RWPE2 (cell line): ENCODE measurements at regions not wholly inside any gene's neighbourhood (a gene's known extent, or its start where the extent isn't known, plus 50 kb on each side); places are given as distances from the start of the nearest gene placed in this dataset.

Experiments used
- ATAC-seq: fragments of 200-7000 bp; cut with Tn5 transposase; 3 replicates; pipeline ENCODE4 v1.9.1; 2021; ENCODE audit warnings: low read depth
- DNase-seq: peaks from one replicate; pipeline ENCODE4 v3.0.0-alpha.2; 2020; ENCODE audit warnings: low spot score
- H3K27ac ChIP-seq: fragments of 450-650 bp; 2 replicates; pipeline ENCODE4 v1.5.1; 2017; ENCODE audit warnings: mild to moderate bottlenecking; ENCODE audit not compliant: poor library complexity, severe bottlenecking
- H3K27me3 ChIP-seq: fragments of 250-450 bp; sonication (Bioruptor Pico); 2 replicates; pipeline ENCODE4 v1.5.1; 2021; ENCODE audit warnings: mild to moderate bottlenecking, moderate library complexity; ENCODE audit not compliant: insufficient read depth, poor library complexity, severe bottlenecking
- H3K36me3 ChIP-seq: fragments of 250-450 bp; sonication (Bioruptor Pico); 2 replicates; pipeline ENCODE4 v1.5.1; 2020; ENCODE audit warnings: low read depth, mild to moderate bottlenecking, moderate library complexity
- H3K4me1 ChIP-seq: fragments of 250-450 bp; sonication (Bioruptor Pico); 2 replicates; pipeline ENCODE4 v1.5.1; 2021; ENCODE audit warnings: mild to moderate bottlenecking, moderate library complexity; ENCODE audit not compliant: insufficient read depth, poor library complexity, severe bottlenecking
- H3K4me3 ChIP-seq: fragments of 250-450 bp; sonication (Bioruptor Pico); 2 replicates; pipeline ENCODE4 v1.5.1; 2021; ENCODE audit warnings: mild to moderate bottlenecking, moderate library complexity; ENCODE audit not compliant: severe bottlenecking
- H3K9me3 ChIP-seq: fragments of 250-450 bp; sonication (Bioruptor Pico); 2 replicates; pipeline ENCODE4 v1.5.1; 2021; ENCODE audit warnings: mild to moderate bottlenecking, moderate library complexity; ENCODE audit not compliant: severe bottlenecking
- TF ChIP-seq, protein P1 (sequence below): fragments of 450-650 bp; IDR thresholded peaks from one replicate; pipeline ENCODE4 v1.5.1; 2017; ENCODE audit warnings: mild to moderate bottlenecking, moderate library complexity; ENCODE audit not compliant: poor library complexity, severe bottlenecking

DNA sequence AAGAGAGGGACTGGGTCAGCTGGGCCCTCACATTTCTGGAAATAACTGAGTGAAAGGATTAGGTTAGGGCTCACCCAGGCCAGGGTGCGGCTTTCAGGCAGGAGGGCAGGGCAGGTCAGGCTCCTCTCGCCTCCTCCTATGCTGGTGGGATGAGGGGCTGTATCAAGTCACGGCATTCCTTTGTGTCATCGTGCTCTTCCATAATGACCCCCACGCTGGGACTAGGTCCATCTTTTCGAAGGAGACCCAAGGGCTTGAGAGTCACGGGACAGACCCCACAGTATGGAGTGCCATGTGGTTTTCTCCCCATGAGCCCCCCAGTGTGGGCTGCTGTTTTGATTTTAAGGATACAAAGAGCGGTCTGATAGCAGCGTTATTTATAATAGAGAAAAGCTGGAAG lies 137.8 kb upstream of the COPS8 start:
- TF ChIP-seq, protein P1, sequence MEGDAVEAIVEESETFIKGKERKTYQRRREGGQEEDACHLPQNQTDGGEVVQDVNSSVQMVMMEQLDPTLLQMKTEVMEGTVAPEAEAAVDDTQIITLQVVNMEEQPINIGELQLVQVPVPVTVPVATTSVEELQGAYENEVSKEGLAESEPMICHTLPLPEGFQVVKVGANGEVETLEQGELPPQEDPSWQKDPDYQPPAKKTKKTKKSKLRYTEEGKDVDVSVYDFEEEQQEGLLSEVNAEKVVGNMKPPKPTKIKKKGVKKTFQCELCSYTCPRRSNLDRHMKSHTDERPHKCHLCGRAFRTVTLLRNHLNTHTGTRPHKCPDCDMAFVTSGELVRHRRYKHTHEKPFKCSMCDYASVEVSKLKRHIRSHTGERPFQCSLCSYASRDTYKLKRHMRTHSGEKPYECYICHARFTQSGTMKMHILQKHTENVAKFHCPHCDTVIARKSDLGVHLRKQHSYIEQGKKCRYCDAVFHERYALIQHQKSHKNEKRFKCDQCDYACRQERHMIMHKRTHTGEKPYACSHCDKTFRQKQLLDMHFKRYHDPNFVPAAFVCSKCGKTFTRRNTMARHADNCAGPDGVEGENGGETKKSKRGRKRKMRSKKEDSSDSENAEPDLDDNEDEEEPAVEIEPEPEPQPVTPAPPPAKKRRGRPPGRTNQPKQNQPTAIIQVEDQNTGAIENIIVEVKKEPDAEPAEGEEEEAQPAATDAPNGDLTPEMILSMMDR = no peak
- Histone ChIP-seq H3K36me3 (no peaks in the 10 kb centered on the region), H3K9me3 (no peaks in the 10 kb centered on the region), H3K27ac (no peak overlapping the region), H3K4me1 (no peaks in the 10 kb centered on the region), H3K4me3 (no peak overlapping the region), H3K27me3 (no peaks in the 10 kb centered on the region)
- ATAC-seq = no peak
- no peak for DNase-seq

- TF ChIP-seq, protein P1 = no peak
Observed at GRCh38 chr2:236949089-236949905, 136.4 kb upstream of the COPS8 start.

DNA sequence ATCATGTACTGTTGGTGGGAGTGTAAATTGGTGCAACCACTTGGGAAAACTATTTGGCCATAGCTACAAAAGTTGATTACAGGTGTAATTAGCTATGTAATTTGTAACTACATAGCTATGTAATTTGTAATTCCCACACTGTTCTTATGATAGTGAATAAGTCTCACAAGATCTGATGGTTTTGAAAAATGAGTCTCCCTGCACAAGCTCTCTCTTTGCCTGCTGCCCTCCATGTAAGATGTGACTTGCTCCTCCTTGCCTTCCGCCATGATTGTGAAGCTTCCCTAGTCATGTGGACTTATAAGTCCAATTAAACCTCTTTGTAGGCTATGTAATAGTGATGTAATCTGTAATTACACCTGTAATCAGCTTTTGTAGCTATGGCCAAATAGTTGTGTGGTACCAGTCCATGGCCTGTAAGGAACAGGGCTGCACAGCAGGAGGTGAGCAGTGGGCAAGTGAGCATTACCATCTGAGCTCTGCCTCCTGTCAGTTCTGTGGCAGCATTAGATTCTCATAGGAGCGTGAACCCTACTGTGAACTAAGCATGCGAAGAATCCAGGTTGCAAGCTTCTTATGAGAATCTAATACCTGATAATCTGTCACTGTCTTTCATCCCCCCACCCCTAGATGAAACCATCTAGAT lies 133.7 kb upstream of the COPS8 start:
- Histone ChIP-seq H3K27ac (no peak overlapping the region), H3K36me3 (no peaks in the 10 kb centered on the region), H3K4me1 (no peaks in the 10 kb centered on the region), H3K9me3 (no peaks in the 10 kb centered on the region), H3K27me3 (no peaks in the 10 kb centered on the region), H3K4me3 (no peak overlapping the region)
- ATAC-seq (no peak), DNase-seq (no peak)
- TF ChIP-seq, protein P1 = no peak

More at GRCh38 chr2:236949089-236949905, 136.4 kb upstream of the COPS8 start:
- Histone ChIP-seq H3K4me3 (no peak overlapping the region), H3K27ac (no peak overlapping the region), H3K9me3 (no peaks in the 10 kb centered on the region), H3K27me3 (no peaks in the 10 kb centered on the region), H3K36me3 (no peaks in the 10 kb centered on the region), H3K4me1 (no peaks in the 10 kb centered on the region)
- ATAC-seq (no peak), DNase-seq (no peak)

GRCh38 chr2:236954641-236955040 lies 131.0 kb upstream of the COPS8 start:
- H3K9me3 ChIP-seq = no peaks in the 10 kb centered on the region
- TF ChIP-seq, protein P1 = no peak
- no peak overlapping the region for H3K27ac ChIP-seq
- H3K36me3 ChIP-seq = no peaks in the 10 kb centered on the region
- no peak for ATAC-seq
- H3K27me3 ChIP-seq = no peaks in the 10 kb centered on the region
- DNase-seq = no peak
- no peaks in the 10 kb centered on the region for H3K4me1 ChIP-seq
- no peak overlapping the region for H3K4me3 ChIP-seq

- DNase-seq (no peak), ATAC-seq (no peak)
- Histone ChIP-seq H3K27me3 (no peaks in the 10 kb centered on the region), H3K4me1 (no peaks in the 10 kb centered on the region), H3K9me3 (no peaks in the 10 kb centered on the region), H3K36me3 (no peaks in the 10 kb centered on the region), H3K4me3 (no peak overlapping the region), H3K27ac (no peak overlapping the region)
- TF ChIP-seq, protein P1 = no peak
Observed at GRCh38 chr2:236955521-236956030, 130.1 kb upstream of the COPS8 start.
